IMR-90 (cell line): ENCODE measurements at regions not wholly inside any gene's neighbourhood (a gene's known extent, or its start where the extent isn't known, plus 50 kb on each side); places are given as distances from the start of the nearest gene placed in this dataset.

ENCODE experiments used
- ATAC-seq: fragments of 200-7000 bp; cut with Tn5 transposase; 2 replicates; pipeline ENCODE4 v1.9.1; 2020; ENCODE audit warnings: low read depth, mild to moderate bottlenecking, moderate library complexity
- BruUV-seq: library from RNA; stranded (reverse); fragments of 400-500 nt; replicated peaks from 2 replicates; lab custom pipeline; 2021; lab: Mats Ljungman, UMichigan
- CTCF ChIA-PET: fragments of 300-600 bp; formaldehyde crosslinking; extraction: SDS; loops from one replicate; lab custom pipeline; 2021; ENCODE audit warnings: antibody characterized with exemption; lab: Yijun Ruan, JAX
- POLR2A ChIA-PET: fragments of 300-600 bp; sonication (Branson Sonifier 250); formaldehyde crosslinking; loops from one replicate; lab custom pipeline; 2022; ENCODE audit warnings: antibody characterized with exemption; ENCODE audit not compliant: unreplicated experiment; lab: Charles Lee
- DNase-seq: peaks from one replicate; pipeline ENCODE4 v3.0.0; 2013
- H2AFZ ChIP-seq: replicated peaks from 2 replicates; pipeline ENCODE3; 2013; ENCODE audit warnings: low read length, mild to moderate bottlenecking; ENCODE audit not compliant: poor library complexity
- H2AK5ac ChIP-seq: 2 replicates; pipeline ENCODE4 v1.6.1; 2013; ENCODE audit warnings: low read depth, low read length, inconsistent platforms
- H2AK9ac ChIP-seq: replicated peaks from 2 replicates; pipeline ENCODE3; 2013; ENCODE audit warnings: mild to moderate bottlenecking, low read depth, low read length, moderate library complexity; ENCODE audit not compliant: poor library complexity
- H2BK120ac ChIP-seq: 2 replicates; pipeline ENCODE4 v1.6.1; 2013; ENCODE audit warnings: low read depth, low read length, inconsistent platforms
- H2BK15ac ChIP-seq: 3 replicates; pipeline ENCODE4 v1.6.1; 2013; ENCODE audit warnings: low read depth, low read length, inconsistent platforms
- H2BK20ac ChIP-seq: 2 replicates; pipeline ENCODE4 v1.6.1; 2013; ENCODE audit warnings: low read depth, mild to moderate bottlenecking, inconsistent platforms, low read length, moderate library complexity
- H2BK5ac ChIP-seq: 2 replicates; pipeline ENCODE4 v1.6.1; 2013; ENCODE audit warnings: mild to moderate bottlenecking, low read depth, low read length, inconsistent platforms; ENCODE audit not compliant: poor library complexity, severe bottlenecking
- H3K14ac ChIP-seq: replicated peaks from 2 replicates; pipeline ENCODE4 v1.6.1; 2013; ENCODE audit warnings: low read depth, low read length, inconsistent platforms
- H3K18ac ChIP-seq: 2 replicates; pipeline ENCODE4 v1.6.1; 2013; ENCODE audit warnings: low read depth, low read length, control low read depth
- H3K23ac ChIP-seq: 2 replicates; pipeline ENCODE4 v1.6.1; 2013; ENCODE audit warnings: low read depth, low read length, inconsistent platforms
- H3K27ac ChIP-seq: 2 replicates; pipeline ENCODE4 v1.5.1; 2013; ENCODE audit warnings: mild to moderate bottlenecking, control low read depth, low read length; ENCODE audit not compliant: insufficient read depth
- H3K27me3 ChIP-seq: 2 replicates; pipeline ENCODE4 v1.6.1; 2013; ENCODE audit warnings: low read length; ENCODE audit not compliant: control insufficient read depth, insufficient read depth
- H3K36me3 ChIP-seq: 2 replicates; pipeline ENCODE4 v1.6.1; 2013; ENCODE audit warnings: low read length, mixed read lengths; ENCODE audit not compliant: control insufficient read depth, insufficient read depth
- H3K4ac ChIP-seq: 2 replicates; pipeline ENCODE4 v1.6.1; 2013; ENCODE audit warnings: low read depth, low read length, inconsistent platforms
- H3K4me1 ChIP-seq: 2 replicates; pipeline ENCODE4 v1.6.1; 2013; ENCODE audit warnings: low read length, mixed read lengths; ENCODE audit not compliant: control insufficient read depth, insufficient read depth
- H3K4me2 ChIP-seq: 2 replicates; pipeline ENCODE4 v1.6.1; 2013; ENCODE audit warnings: low read depth, mild to moderate bottlenecking, control low read depth, low read length, moderate library complexity
- H3K4me3 ChIP-seq: 2 replicates; pipeline ENCODE4 v1.5.1; 2013; ENCODE audit warnings: low read depth, mild to moderate bottlenecking, control low read depth, low read length, moderate library complexity; ENCODE audit not compliant: insufficient read depth
- H3K56ac ChIP-seq: 2 replicates; pipeline ENCODE4 v1.6.1; 2013; ENCODE audit warnings: low read length, inconsistent platforms; ENCODE audit not compliant: insufficient read depth; ENCODE audit errors: extremely low read depth
- H3K79me1 ChIP-seq, 2 experiments: 2 replicates each; pipeline ENCODE4 v1.6.1; 2013; ENCODE audit warnings: low read length in 2 of 2, inconsistent platforms in 1 of 2, low read depth in 1 of 2
- H3K9ac ChIP-seq: 2 replicates; pipeline ENCODE4 v1.6.1; 2013; ENCODE audit warnings: low read depth, low read length, control low read depth
- H3K9me1 ChIP-seq: 2 replicates; pipeline ENCODE4 v1.6.1; 2013; ENCODE audit warnings: low read length, inconsistent platforms; ENCODE audit not compliant: insufficient read depth
- H3K9me3 ChIP-seq: 2 replicates; pipeline ENCODE4 v1.6.1; 2013; ENCODE audit warnings: low read length; ENCODE audit not compliant: control insufficient read depth, insufficient read depth
- H4K20me1 ChIP-seq: 2 replicates; pipeline ENCODE4 v1.6.1; 2013; ENCODE audit warnings: low read length, inconsistent platforms; ENCODE audit not compliant: insufficient read depth
- H4K5ac ChIP-seq: 2 replicates; pipeline ENCODE4 v1.6.1; 2013; ENCODE audit warnings: mild to moderate bottlenecking, low read depth, low read length, control low read depth
- H4K8ac ChIP-seq, 2 experiments: 2 replicates each; pipeline ENCODE4 v1.6.1; 2013; ENCODE audit warnings: low read depth in 2 of 2, low read length in 2 of 2, control low read depth in 1 of 2, inconsistent platforms in 1 of 2
- H4K91ac ChIP-seq: 2 replicates; pipeline ENCODE4 v1.6.1; 2013; ENCODE audit warnings: low read depth, low read length, inconsistent platforms; ENCODE audit not compliant: insufficient read depth
- BHLHE40 ChIP-seq: fragments of 150-350 bp; IDR thresholded peaks from 2 replicates; pipeline ENCODE4 v1.6.1; 2016; ENCODE audit warnings: mild to moderate bottlenecking, low read depth, low read length
- CEBPB ChIP-seq: IDR thresholded peaks from 2 replicates; pipeline ENCODE4 v1.6.1; 2012; ENCODE audit warnings: low read depth, low read length, improper control_type of control experiment
- MAFK ChIP-seq: IDR thresholded peaks from 2 replicates; pipeline ENCODE4 v1.6.1; 2012; ENCODE audit warnings: low read depth, low read length, improper control_type of control experiment
- MAZ ChIP-seq: IDR thresholded peaks from 2 replicates; pipeline ENCODE4 v1.6.1; 2012; ENCODE audit warnings: low read depth, mild to moderate bottlenecking, low read length, improper control_type of control experiment, moderate library complexity, borderline replicate concordance
- NFE2L2 ChIP-seq: fragments of 150-350 bp; IDR thresholded peaks from 2 replicates; pipeline ENCODE4 v1.6.1; 2016; ENCODE audit warnings: low read depth, mild to moderate bottlenecking, low read length
- RCOR1 ChIP-seq: IDR thresholded peaks from 2 replicates; pipeline ENCODE4 v1.6.1; 2012; ENCODE audit warnings: mild to moderate bottlenecking, low read length, improper control_type of control experiment; ENCODE audit not compliant: insufficient replicate concordance
- dilution Hi-C: fragments of 300-500 bp; cut with HindIII; formaldehyde crosslinking; loops from one replicate; pipeline ENCODE4 v1.14.3; 2018; ENCODE audit warnings: low sequenced_read_pairs; ENCODE audit not compliant: unreplicated experiment
- in situ Hi-C: fragments of 300-500 bp; cut with MboI; formaldehyde crosslinking; loops from 3 replicates; pipeline ENCODE4 v1.14.3; 2019; ENCODE audit warnings: low sequenced_read_pairs, inconsistent platforms, mixed read lengths
- intact Hi-C: fragments of 100-400 bp; cut with micrococcal nuclease; formaldehyde crosslinking; loops from 2 replicates; pipeline ENCODE4 v1.10.0; 2022

- H2BK15ac ChIP-seq = no peak overlapping the region
- H2BK20ac ChIP-seq = no peak overlapping the region
- no peak overlapping the region for H2AFZ ChIP-seq
- no peak overlapping the region for H2AK9ac ChIP-seq
- H3K27ac ChIP-seq = no peak overlapping the region
- no peaks in the 10 kb centered on the region for H3K9me1 ChIP-seq
- H3K79me1 ChIP-seq = no peaks in the 10 kb centered on the region
- H3K27me3 ChIP-seq = peaks cover 2% of the 10 kb centered on the region
- H4K91ac ChIP-seq = no peak overlapping the region
- no peak overlapping the region for H3K23ac ChIP-seq
- no peak overlapping the region for H3K9ac ChIP-seq
- ChIA-PET POLR2A (no interaction called here), CTCF (interaction anchor here (0.6 kb wide), 1 partner anchor 15 kb away, joined by 3 read pairs; no protein-coding TSS in a partner anchor)
- H3K4me1 ChIP-seq = no peaks in the 10 kb centered on the region
- H3K4ac ChIP-seq = no peak overlapping the region
- no peak overlapping the region for H3K4me3 ChIP-seq
- no peaks in the 10 kb centered on the region for H4K20me1 ChIP-seq
- no peak overlapping the region for H4K5ac ChIP-seq
- intact Hi-C loops (loop anchor here (5.0 kb wide), 1 partner anchor 210 kb away; no protein-coding TSS in a partner anchor), in situ Hi-C loops (no loop called here), dilution Hi-C loops (no loop called here)
- no peak overlapping the region for H3K18ac ChIP-seq
- H3K14ac ChIP-seq = no peak overlapping the region
- no peak for DNase-seq
- no peak overlapping the region for H2BK5ac ChIP-seq
- no peak overlapping the region for H3K56ac ChIP-seq
- TF ChIP-seq MAZ = no peak
- TF ChIP-seq RCOR1 = no peak
- TF ChIP-seq BHLHE40 = no peak
- TF ChIP-seq NFE2L2 = no peak
- TF ChIP-seq CEBPB = no peak
- no peak for TF ChIP-seq MAFK
- ATAC-seq = no peak
- no peak overlapping the region for H4K8ac ChIP-seq
- no peak overlapping the region for H3K4me2 ChIP-seq
- no peaks in the 10 kb centered on the region for H3K36me3 ChIP-seq
- H3K9me3 ChIP-seq = no peaks in the 10 kb centered on the region
- no TSS peak for BruUV-seq
- no peak overlapping the region for H2BK120ac ChIP-seq
- no peak overlapping the region for H2AK5ac ChIP-seq
Observed at GRCh38 chr15:81572190-81572589, 198.2 kb upstream of the TMC3 start.
